ENCODE measurements at regions not wholly inside any gene's neighbourhood (a gene's known extent, or its start where the extent isn't known, plus 50 kb on each side); places are given as distances from the start of the nearest gene placed in this dataset.

GRCh38 chr4:119823891-119824290, 195.3 kb upstream of the PDE5A start:
- TF ChIP-seq ZNF157 (tag by site-specific recombination; IDR thresholded peaks at IDR 0.05) = no peak
- TF ChIP-seq CTCF (tag by site-specific recombination; IDR thresholded peaks at IDR 0.05) = no peak
- no peak for TF ChIP-seq ZNF549 (tag by site-specific recombination; IDR thresholded peaks at IDR 0.05)
- TF ChIP-seq ZBTB8A (tag by site-specific recombination; IDR thresholded peaks at IDR 0.05) = no peak
- no peak for TF ChIP-seq ZNF621 (tag by site-specific recombination; IDR thresholded peaks at IDR 0.05)
- TF ChIP-seq OSR2 (tag by site-specific recombination; IDR thresholded peaks at IDR 0.05) = no peak
- TF ChIP-seq ATF2 (tag by site-specific recombination; IDR thresholded peaks at IDR 0.05; ENCODE audit: low read depth) = no peak
- TF ChIP-seq REST (tag by site-specific recombination; IDR thresholded peaks at IDR 0.05) = no peak

Data from HEK293 (cell line).